ENCODE measurements at regions not wholly inside any gene's neighbourhood (a gene's known extent, or its start where the extent isn't known, plus 50 kb on each side); places are given as distances from the start of the nearest gene placed in this dataset.
"Not testable (repeated sequence)": the region's sequence is repeated elsewhere in the genome, so short reads cannot be mapped to it uniquely, and the experiment has no call there.

DNA sequence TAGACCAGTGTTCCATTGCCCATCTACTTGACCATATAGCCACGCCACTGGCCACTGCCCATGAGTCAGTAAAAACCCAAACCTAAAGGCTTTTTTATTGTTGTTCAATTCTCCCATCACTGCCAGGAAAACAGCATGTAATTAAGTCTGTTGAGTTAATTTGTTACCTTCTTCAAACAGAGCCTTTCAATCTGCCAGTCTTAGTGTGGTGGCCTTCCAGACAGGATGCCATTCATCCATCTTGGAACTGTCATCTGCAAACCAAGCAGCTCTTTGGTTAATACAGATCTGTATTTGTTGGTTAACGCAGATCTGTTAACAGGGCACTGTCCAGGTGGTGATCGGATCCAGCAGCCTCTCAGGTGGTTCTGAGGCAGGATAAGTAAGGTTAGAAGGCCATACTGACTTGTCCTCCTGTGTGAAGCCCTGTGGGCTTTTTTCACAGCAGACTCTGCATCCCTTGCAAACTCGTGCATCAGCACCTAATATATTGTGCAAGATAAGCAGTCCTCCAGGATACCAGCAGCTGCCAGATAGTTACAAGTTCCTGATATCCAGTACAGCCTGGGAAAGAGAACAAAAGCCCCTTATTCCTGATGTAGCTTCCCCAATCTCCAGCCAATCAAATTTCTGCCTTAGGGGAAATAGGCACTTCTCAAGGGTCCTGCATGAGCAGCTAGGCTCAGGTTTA, 59.1 kb upstream of the DHRS4 start:
- DNase-seq, result no peak
- no peaks in the 10 kb centered on the region for H3K9me3 ChIP-seq
- TF ChIP-seq, protein P1, sequence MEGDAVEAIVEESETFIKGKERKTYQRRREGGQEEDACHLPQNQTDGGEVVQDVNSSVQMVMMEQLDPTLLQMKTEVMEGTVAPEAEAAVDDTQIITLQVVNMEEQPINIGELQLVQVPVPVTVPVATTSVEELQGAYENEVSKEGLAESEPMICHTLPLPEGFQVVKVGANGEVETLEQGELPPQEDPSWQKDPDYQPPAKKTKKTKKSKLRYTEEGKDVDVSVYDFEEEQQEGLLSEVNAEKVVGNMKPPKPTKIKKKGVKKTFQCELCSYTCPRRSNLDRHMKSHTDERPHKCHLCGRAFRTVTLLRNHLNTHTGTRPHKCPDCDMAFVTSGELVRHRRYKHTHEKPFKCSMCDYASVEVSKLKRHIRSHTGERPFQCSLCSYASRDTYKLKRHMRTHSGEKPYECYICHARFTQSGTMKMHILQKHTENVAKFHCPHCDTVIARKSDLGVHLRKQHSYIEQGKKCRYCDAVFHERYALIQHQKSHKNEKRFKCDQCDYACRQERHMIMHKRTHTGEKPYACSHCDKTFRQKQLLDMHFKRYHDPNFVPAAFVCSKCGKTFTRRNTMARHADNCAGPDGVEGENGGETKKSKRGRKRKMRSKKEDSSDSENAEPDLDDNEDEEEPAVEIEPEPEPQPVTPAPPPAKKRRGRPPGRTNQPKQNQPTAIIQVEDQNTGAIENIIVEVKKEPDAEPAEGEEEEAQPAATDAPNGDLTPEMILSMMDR (IDR thresholded peaks at IDR 0.05; ENCODE audit: low read depth, low read length), result no peak
- no peak overlapping the region for H3K4me3 ChIP-seq (ENCODE audit: low read depth, low read length)
- H3K36me3 ChIP-seq, result no peaks in the 10 kb centered on the region
- peaks cover 6% of the 10 kb centered on the region for H3K27me3 ChIP-seq
- H3K4me1 ChIP-seq, result no peaks in the 10 kb centered on the region

DNA sequence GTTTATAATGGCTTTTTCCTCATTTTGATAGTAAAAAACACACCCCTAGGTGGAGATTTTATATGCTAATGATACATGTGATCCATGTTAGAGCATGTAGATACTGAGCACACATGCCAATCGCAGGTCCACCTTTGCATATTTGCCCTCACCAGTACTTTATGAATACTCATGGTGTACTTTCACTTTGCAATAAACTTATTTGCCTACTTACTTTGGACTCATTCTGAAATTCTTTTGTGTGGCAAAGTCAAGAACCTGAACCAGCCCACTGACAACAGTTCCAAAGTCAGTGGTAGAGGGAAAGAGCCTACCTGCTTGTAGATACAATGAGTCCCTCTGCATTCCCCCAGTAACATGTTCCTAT, 58.5 kb upstream of the DHRS4 start:
- TF ChIP-seq, protein P1 (IDR thresholded peaks at IDR 0.05; ENCODE audit: low read depth, low read length), result no peak
- H3K36me3 ChIP-seq, result no peaks in the 10 kb centered on the region
- no peaks in the 10 kb centered on the region for H3K9me3 ChIP-seq
- H3K4me3 ChIP-seq (ENCODE audit: low read depth, low read length), result no peak overlapping the region
- no peaks in the 10 kb centered on the region for H3K4me1 ChIP-seq
- no peak for DNase-seq
- H3K27me3 ChIP-seq, result peaks cover 8% of the 10 kb centered on the region

DNA sequence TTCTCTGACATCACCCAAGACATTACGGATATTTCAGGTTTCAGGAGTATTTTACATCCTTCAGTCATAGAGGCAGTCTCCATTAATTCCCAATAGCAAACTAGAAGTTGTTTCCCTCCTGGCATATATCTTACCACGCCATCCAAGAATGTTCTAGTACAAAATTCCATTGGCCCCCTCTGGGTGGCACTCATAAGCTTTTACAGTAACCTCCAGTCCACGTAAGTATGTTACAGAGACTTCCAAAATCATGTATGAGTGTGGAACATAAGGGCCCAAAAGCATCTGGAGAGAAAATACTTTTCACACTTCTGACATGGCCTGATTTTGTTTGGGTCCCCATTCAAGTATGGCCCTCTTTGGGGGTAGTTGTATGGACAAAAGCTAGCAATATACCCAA, 58.1 kb upstream of the DHRS4 start:
- no peaks in the 10 kb centered on the region for H3K9me3 ChIP-seq
- no peaks in the 10 kb centered on the region for H3K36me3 ChIP-seq
- H3K4me1 ChIP-seq, result no peaks in the 10 kb centered on the region
- DNase-seq, result no peak
- no peak overlapping the region for H3K4me3 ChIP-seq (ENCODE audit: low read depth, low read length)
- peaks cover 8% of the 10 kb centered on the region for H3K27me3 ChIP-seq
- TF ChIP-seq, protein P1 (IDR thresholded peaks at IDR 0.05; ENCODE audit: low read depth, low read length), result peak; percentile 24; the same call in 1 of the 2 replicates

DNA sequence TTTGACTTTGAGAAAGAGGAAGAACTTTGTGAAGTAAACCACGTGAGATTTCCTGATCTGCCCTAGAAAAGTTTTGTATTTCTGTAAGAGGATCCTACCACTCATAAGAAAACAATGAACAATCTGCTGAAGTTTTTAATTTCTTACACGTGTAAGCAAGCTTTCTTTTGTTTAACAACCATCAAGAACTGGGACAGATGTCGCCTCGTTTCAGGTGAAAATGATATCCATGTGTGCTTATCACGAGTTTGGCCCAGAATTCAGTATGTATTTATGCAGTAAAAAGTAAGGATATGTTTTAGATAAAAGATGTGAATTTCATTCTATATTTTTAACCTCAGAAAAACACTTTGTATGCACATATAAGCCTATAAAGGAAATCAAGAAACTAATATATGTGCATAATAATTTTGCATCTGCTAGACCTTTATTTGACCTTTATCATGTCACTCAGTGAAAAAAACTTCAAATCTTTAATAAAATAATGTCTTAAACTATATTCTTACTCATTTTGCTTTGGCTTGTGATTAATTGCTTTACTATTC, 56.9 kb upstream of the DHRS4 start:
- Histone ChIP-seq H3K4me3 (ENCODE audit: low read depth, low read length) (no peak overlapping the region), H3K36me3 (no peaks in the 10 kb centered on the region), H3K9me3 (no peaks in the 10 kb centered on the region), H3K27me3 (peaks cover 15% of the 10 kb centered on the region), H3K4me1 (no peaks in the 10 kb centered on the region)
- DNase-seq, result no peak
- TF ChIP-seq, protein P1 (IDR thresholded peaks at IDR 0.05; ENCODE audit: low read depth, low read length), result no peak

DNA sequence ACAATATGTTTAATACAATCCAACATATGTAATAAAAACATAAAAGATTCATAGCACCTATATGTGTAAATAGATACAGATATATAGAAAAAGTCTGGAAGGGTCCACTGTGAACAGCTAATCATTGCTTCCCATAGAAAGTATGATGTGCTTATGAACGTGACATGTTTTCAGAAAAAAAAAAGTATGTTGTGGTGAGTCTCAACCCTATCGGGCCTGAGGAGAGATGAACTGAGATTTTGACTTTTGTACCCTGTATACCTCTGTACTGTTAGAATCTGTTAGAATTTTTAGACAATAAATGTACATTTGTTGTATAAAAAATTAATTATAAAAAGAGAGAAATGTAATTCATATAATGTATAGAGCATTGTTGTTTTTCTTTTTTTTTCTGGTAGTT, 56.3 kb upstream of the DHRS4 start:
- not testable (repeated sequence) for H3K9me3 ChIP-seq; H3K4me3 ChIP-seq (ENCODE audit: low read depth, low read length); DNase-seq; H3K36me3 ChIP-seq; H3K4me1 ChIP-seq
- peaks cover 15% of the 10 kb centered on the region for H3K27me3 ChIP-seq

DNA sequence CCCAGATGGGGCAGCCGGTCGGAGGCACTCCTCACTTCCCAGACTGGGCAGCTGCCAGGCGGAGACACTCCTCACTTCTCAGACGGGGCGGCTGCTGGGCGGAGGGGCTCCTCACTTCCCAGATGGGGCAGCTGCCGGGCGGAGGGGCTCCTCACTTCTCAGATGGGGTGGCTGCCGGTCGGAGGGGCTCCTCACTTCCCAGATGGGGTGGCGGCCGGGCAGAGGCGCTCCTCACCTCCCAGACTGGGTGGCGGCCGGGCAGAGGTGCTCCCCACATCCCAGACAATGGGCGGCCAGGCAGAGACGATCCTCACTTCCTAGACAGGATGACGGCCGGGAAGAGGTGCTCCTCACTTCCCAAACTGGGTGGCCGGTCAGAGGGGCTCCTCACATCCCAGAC, 55.2 kb upstream of the DHRS4 start:
- not testable (repeated sequence) for H3K36me3 ChIP-seq; H3K4me1 ChIP-seq; DNase-seq; H3K9me3 ChIP-seq; H3K4me3 ChIP-seq (ENCODE audit: low read depth, low read length)
- peaks cover 15% of the 10 kb centered on the region for H3K27me3 ChIP-seq

DNA sequence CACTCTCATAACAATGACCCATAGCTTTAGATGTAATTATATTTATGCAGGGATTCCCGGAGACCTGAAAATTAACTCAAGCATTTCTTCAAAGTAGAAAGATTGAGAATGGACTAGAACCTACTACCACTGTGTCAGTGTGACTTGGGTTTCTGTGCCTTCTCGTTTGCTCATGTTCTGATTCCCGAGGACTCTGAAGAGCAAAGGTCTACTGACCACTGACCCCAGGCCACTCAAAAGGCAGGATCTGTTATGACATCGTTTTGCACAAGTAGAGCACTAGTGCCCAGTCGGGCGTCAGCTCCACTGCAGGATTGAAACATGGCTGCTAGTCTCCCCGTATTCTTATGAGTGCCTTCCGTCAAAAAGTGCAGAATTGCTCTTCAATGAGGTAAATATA, 53.8 kb upstream of the DHRS4 start:
- no peak for DNase-seq
- TF ChIP-seq, protein P1 (IDR thresholded peaks at IDR 0.05; ENCODE audit: low read depth, low read length), result no peak
- Histone ChIP-seq H3K36me3 (no peaks in the 10 kb centered on the region), H3K9me3 (no peaks in the 10 kb centered on the region), H3K27me3 (peaks cover 15% of the 10 kb centered on the region), H3K4me1 (no peaks in the 10 kb centered on the region), H3K4me3 (ENCODE audit: low read depth, low read length) (no peak overlapping the region)
